NCI-H2107 treated with DMSO at 0.1 percent for 48 hours (cell line): ENCODE measurements at regions not wholly inside any gene's neighbourhood (a gene's known extent, or its start where the extent isn't known, plus 50 kb on each side); places are given as distances from the start of the nearest gene placed in this dataset.

ENCODE experiments used
- DNase-seq: peaks from one replicate; lab custom pipeline; 2025; ENCODE audit not compliant: unreplicated experiment; lab: John Stamatoyannopoulos, UW

- no peak for DNase-seq
Observed at GRCh38 chr5:30937070-30937469, 256.4 kb upstream of the CDH6 start.

DNA sequence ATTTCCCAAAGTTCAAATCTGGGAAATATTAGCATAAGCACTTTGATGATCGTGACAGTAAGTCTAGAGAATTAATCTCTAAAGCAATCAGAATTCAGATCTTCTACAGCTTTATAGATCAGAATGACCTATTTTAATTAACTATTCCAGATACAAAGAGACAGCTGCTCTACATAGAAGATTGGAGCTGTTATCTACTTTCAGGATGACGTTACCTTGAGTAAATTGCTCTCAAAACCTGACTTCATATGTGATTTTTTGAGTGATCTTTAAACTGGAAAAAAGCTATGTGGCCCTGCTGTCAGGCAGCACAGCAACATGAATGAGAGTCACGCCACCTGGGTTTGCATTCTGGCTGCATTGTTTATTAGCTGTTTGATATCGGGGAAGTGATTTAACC, 259.9 kb upstream of the CDH6 start:
- no peak for DNase-seq

GRCh38 chr5:30932273-30933017, 261.0 kb upstream of the CDH6 start:
- no peak for DNase-seq

- no peak for DNase-seq
Observed at GRCh38 chr5:30930736-30931135, 262.8 kb upstream of the CDH6 start.

DNA sequence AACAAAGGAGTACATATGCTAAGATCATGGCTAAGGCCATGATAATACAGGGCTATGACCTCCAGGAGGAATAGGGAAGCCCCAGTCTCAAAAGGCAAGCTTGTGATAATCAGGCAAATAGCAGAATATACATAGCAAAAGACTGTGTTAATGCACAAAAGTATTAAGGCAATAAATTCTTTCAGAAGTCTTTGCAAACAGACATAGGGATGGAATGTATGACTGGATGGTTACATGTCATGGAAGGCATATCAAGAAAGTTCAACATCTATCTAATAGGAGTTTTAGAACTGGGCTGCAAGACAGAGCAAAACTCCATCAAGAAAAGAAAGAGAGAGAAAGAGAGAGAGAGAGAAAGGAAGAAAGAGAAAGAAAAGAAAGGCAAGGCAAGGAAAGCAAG, 264.5 kb upstream of the CDH6 start:
- no peak for DNase-seq

DNA sequence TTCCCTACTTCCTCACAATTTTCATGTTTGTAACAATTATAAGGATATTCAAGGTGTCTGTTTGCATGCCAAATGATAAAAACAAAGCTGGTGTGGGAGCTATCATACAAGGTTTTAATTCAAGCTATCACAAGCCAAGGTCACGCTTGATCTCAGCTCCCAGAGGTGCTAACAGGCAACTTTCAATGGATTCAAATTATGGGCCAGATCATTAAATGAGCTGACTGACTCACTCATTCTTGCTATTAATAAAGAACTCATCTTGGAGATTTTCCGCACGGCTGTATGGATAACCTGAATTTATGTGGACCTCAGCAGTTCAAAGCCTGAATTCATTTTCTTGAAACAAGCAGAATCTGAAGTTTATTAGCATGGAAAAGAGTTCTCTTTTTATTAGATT, 267.3 kb upstream of the CDH6 start:
- DNase-seq, result no peak

- DNase-seq, result no peak
Observed at GRCh38 chr5:30921388-30921787, 272.1 kb upstream of the CDH6 start.

DNA sequence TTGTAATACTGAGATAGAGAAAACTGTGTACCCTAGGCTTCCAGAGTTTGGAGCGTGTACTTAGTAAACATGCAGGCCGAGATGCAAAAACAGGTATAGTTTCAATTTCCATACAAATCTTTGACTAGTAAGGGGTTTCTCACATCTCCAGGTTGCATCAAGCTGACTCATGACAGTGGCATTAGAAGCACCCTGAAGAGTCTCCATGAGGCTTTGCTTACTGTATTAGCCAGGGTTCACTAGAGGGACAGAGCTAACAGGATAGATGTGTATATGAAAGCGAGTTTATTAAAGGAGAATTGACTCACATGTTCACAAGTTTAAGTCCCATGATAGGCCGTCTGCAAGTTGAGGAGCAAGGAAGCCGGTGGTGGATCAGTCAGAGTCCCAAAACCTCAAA, 275.3 kb upstream of the CDH6 start:
- no peak for DNase-seq

DNA sequence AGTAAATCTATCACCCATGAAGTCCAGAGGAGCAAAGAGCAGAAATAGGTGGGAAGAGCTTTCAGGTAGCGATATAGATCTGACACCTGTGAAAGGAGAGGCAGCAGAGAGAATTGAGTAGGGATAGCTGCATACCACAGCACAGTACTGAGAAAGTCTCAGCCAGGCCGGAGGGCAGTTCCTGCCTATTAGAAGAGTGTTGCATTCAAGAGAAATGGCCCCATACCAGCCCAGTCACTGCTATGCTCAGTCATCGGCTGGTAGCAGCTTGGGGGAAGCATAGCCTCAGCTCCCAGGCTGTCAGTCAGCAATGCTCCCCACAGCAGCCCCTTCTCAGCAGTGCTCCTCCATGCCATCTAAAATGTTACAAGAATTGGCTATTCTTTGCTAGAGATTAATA, 285.1 kb upstream of the CDH6 start:
- DNase-seq, result no peak

GRCh38 chr5:30900367-30900766, 293.1 kb upstream of the CDH6 start:
- no peak for DNase-seq

GRCh38 chr5:30894811-30895210, 298.7 kb upstream of the CDH6 start:
- DNase-seq, result no peak

- no peak for DNase-seq
Observed at GRCh38 chr5:30891660-30892059, 301.8 kb upstream of the CDH6 start.

DNA sequence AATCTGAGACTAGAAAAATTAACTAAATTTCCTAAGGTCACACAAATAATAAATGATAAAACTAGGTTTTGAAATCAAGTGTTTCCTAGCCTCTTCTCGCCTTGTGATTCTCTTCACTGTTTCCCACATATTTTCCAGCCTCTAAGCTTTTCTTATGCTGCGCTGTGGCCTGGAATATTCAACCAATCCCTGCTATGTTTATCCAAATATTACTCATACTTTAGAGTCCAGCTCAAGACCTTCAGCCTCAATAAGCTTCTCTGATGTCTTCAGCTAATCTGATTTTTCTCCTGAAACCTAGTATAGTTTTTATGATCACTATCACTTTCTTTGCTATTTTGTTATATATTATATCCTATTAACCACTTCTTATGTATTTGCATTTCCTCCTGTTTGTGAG, 303.1 kb upstream of the CDH6 start:
- no peak for DNase-seq

- DNase-seq, result no peak
Observed at GRCh38 chr5:30880514-30880913, 313.0 kb upstream of the CDH6 start.

DNA sequence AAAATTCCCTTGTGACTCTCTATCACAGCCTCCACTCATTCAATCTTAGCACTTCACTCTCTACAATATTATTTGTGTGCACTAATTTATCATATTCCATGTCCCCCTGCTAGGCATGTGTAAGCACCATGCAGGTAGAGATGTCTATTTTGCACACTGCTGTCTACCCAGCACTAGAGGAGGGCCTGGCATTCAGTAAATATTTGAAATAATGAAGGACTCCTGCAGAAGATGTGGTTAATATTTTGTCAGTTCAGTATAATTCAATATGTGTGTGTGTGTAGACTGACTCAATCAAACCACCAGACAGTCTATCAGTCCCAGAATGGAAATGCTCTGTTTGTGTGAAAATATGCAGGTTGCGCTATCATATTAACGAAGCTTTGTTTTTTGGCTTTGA, 313.6 kb upstream of the CDH6 start:
- no peak for DNase-seq

DNA sequence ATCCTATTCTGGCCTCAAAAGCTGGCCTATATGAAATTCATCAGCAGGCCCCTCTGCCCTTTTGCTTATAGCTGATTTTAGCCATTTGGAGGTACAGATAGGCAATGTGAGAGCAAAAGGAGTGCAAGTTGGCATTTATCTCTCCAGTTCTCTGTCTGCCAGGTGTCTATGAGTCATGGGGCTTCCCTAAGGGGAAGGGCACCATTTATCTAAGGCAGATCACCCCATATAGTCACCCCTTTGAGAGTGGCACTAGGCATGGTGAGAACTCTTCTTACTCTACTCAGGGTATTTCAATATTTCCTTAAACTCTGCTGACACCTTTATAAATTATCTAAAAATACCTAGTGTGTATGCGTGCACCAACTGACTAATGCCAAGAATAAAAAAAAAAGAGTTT, 314.7 kb upstream of the CDH6 start:
- no peak for DNase-seq

GRCh38 chr5:30878296-30878695, 315.2 kb upstream of the CDH6 start:
- DNase-seq, result no peak

- no peak for DNase-seq
Observed at GRCh38 chr5:30874241-30875034, 319.0 kb upstream of the CDH6 start.

DNA sequence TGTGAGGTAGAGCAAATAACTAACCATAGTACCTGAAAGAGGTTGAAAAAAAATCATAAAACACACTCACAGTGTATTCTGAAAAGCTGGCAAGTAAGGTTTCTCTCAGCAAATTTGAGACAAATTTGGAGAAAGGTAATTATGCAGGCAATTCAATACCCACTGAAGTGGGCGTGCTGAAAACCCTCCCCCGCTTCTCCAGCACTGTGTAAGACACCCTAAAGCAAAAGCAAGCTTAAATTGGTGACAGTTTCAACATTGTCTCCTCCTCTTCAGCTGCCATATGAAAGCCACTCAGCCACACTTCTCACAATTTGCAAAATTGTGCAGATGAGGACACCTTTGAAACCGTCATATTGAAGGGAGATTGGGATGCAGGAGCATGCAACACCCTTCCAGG, 322.3 kb upstream of the CDH6 start:
- DNase-seq, result no peak

DNA sequence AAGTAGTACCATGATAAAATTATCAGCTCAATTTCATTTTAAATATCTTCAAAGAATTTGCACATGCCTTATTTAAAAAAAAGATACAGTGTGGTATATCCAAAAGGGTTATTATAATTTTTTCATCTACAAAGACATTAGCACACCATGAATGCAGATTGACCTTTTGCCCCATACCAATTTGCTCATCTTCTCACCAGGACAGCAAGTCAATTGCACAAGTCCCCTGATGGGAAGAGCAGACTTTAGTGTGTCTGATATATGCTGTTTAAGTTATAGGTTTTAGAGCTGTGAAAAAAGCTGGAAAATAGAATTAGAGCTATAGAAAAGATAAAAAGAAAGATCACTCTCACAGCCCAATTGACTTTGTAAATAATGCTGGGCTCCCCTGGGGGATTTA, 325.8 kb upstream of the CDH6 start:
- DNase-seq, result no peak

DNA sequence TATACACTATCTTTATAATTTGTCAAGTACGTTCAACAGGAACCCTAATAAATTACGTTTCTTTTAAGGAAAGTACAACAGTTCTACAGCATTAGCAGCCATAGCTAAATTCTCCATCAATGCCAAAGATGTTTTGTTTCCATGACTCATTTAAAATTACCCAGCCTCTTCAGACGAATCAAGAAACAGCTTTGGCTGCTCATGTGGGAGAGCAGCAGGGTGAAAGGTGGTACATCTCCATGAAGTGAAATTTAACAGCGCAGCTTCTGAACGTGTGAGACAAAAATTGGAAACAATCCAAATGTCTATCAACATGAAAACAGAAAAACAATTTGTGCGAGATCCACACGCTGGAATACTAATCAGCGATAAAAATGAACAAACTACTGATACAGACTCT, 327.3 kb upstream of the CDH6 start:
- no peak for DNase-seq

DNA sequence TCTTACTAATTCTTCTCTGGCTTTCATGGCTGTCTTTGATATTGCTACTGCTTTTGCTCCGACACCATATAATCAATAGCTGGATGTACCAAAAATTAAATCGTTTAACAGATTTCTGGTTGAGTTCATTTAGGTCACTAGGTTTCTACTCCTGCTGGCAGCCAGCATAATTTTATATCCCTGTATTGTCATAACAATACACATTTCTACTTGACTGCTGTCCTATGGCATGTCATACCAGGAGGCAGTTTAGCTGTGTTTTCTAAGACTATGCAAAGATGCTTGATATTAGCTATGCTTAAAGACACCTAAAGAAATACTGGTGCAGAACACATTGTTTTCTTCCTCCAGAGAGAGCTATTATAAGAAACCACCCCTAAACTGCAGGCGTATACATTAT, 337.2 kb upstream of the CDH6 start:
- DNase-seq, result no peak

GRCh38 chr5:30853158-30853557, 340.3 kb upstream of the CDH6 start:
- no peak for DNase-seq
